Fibroblast of skin of right quadriceps (primary cell): ENCODE measurements at regions not wholly inside any gene's neighbourhood (a gene's known extent, or its start where the extent isn't known, plus 50 kb on each side); places are given as distances from the start of the nearest gene placed in this dataset.
A peak's percentile ranks its signal among the peaks of the same experiment; 100 is the strongest.
"Not testable (repeated sequence)": the region's sequence is repeated elsewhere in the genome, so short reads cannot be mapped to it uniquely, and the experiment has no call there.

Experiments used
- DNase-seq: peaks from one replicate; pipeline ENCODE4 v3.0.0-alpha.2; 2013

- DNase-seq: peak; percentile 75
These were observed 63.0 kb downstream of the HOXA1 start for GRCh38 chr7:27032839-27033238.

GRCh38 chr7:27031289-27032172 is 64.3 kb downstream of the HOXA1 start:
- peak; percentile 70 for DNase-seq

GRCh38 chr7:27030393-27031050 is 65.3 kb downstream of the HOXA1 start:
- DNase-seq: no peak

GRCh38 chr7:27025270-27025669 is 70.5 kb downstream of the HOXA1 start:
- no peak for DNase-seq

GRCh38 chr7:27010068-27010467 is 85.7 kb downstream of the HOXA1 start:
- no peak for DNase-seq

GRCh38 chr7:27000496-27000895 is 95.3 kb downstream of the HOXA1 start:
- no peak for DNase-seq

GRCh38 chr7:26998284-26998683 is 97.5 kb downstream of the HOXA1 start:
- not testable (repeated sequence) for DNase-seq

GRCh38 chr7:26995666-26996065 is 100.1 kb downstream of the HOXA1 start:
- DNase-seq: no peak

- DNase-seq: peak; percentile 36
These were observed 101.7 kb downstream of the HOXA1 start for GRCh38 chr7:26993816-26994810.

- no peak for DNase-seq
These were observed 103.1 kb downstream of the HOXA1 start for GRCh38 chr7:26992670-26993069.

GRCh38 chr7:26991796-26992195 is 104.0 kb downstream of the HOXA1 start:
- no peak for DNase-seq

GRCh38 chr7:26989897-26990670 is 105.7 kb downstream of the HOXA1 start:
- no peak for DNase-seq

- no peak for DNase-seq
These were observed 106.9 kb downstream of the HOXA1 start for GRCh38 chr7:26988836-26989374.

- DNase-seq: no peak
These were observed 108.5 kb downstream of the HOXA1 start for GRCh38 chr7:26987338-26987737.

GRCh38 chr7:26978146-26978545 is 113.8 kb upstream of the SKAP2 start:
- DNase-seq: no peak

- no peak for DNase-seq
These were observed 112.5 kb upstream of the SKAP2 start for GRCh38 chr7:26976840-26977239.

- not testable (repeated sequence) for DNase-seq
These were observed 107.5 kb upstream of the SKAP2 start for GRCh38 chr7:26971924-26972323.

GRCh38 chr7:26965724-26966123 is 101.3 kb upstream of the SKAP2 start:
- no peak for DNase-seq

- DNase-seq: no peak
These were observed 99.9 kb upstream of the SKAP2 start for GRCh38 chr7:26964156-26964808.

- DNase-seq: no peak
These were observed 94.9 kb upstream of the SKAP2 start for GRCh38 chr7:26959290-26959689.

- DNase-seq: peak; percentile 52
These were observed 94.4 kb upstream of the SKAP2 start for GRCh38 chr7:26958834-26959233.
